GM12891 (cell line): ENCODE measurements at regions not wholly inside any gene's neighbourhood (a gene's known extent, or its start where the extent isn't known, plus 50 kb on each side); places are given as distances from the start of the nearest gene placed in this dataset.

Experiments
- POLR2A ChIP-seq: IDR thresholded peaks from 2 replicates; pipeline ENCODE4 v1.6.1; 2011; ENCODE audit warnings: low read depth, low read length, control low read depth
- POLR2AphosphoS5 ChIP-seq: IDR thresholded peaks from 2 replicates; pipeline ENCODE4 v1.6.1; 2011; ENCODE audit warnings: low read depth, low read length, control low read depth
- SPI1 ChIP-seq: IDR thresholded peaks from 2 replicates; pipeline ENCODE4 v1.6.1; 2011; ENCODE audit warnings: low read depth, low read length, control low read depth
- TAF1 ChIP-seq: IDR thresholded peaks from 2 replicates; pipeline ENCODE4 v1.6.1; 2011; ENCODE audit warnings: low read depth, low read length, control low read depth

DNA sequence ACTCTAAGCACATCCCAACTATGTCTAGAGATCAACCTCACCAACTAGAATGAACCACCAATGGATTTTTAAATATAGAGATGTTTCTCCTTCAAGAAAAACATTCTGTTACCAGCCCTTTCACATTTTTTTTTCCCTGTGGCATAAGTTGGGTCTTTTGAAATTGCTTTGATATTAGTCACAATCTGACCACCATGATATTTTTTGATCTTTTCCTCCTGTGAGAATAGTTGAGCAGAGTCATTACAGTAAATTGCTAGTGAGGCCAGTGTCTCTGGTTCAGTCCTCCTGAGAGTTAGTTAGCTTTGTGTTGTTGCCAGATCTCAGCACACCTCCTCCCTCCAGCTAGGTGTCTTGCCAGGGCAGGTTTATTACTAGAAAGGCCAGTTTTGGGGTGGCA lies 79.7 kb upstream of the MYLIP start:
- TF ChIP-seq TAF1 (no peak), POLR2A (no peak), POLR2AphosphoS5 (no peak), SPI1 (no peak)
